Psoas muscle (tissue), 7 donors: ENCODE measurements at regions not wholly inside any gene's neighbourhood (a gene's known extent, or its start where the extent isn't known, plus 50 kb on each side); places are given as distances from the start of the nearest gene placed in this dataset.
A peak's percentile ranks its signal among the peaks of the same experiment; 100 is the strongest.

Experiments used
- ATAC-seq, 4 donors: fragments of 200-7000 bp; cut with Tn5 transposase; one replicate each; pipeline ENCODE4 v1.9.1; 2020; ENCODE audit warnings: moderate library complexity in 3 of 4, mild to moderate bottlenecking in 2 of 4
- DNase-seq, 2 donors: peaks; one replicate each; pipeline ENCODE4 v3.0.0-alpha.2; 2020
- H3K27ac ChIP-seq: fragments of 200-600 bp; one replicate; pipeline ENCODE4 v1.8.0; 2022
- H3K27me3 ChIP-seq, 3 donors: fragments of 200-600 bp in 1 of 3; one replicate each; pipeline versions ENCODE4 v1.6.1 to v1.8.0; 2013 to 2022; ENCODE audit warnings: low read length in 2 of 3, mild to moderate bottlenecking in 2 of 3, moderate library complexity in 1 of 3; ENCODE audit not compliant: insufficient read depth in 3 of 3
- H3K36me3 ChIP-seq, 2 donors: fragments of 200-600 bp in 1 of 2; one replicate each; pipeline versions ENCODE4 v1.6.1 to v1.8.0; 2013 to 2022; ENCODE audit warnings: low read depth in 1 of 2, mild to moderate bottlenecking in 1 of 2, moderate library complexity in 1 of 2; ENCODE audit not compliant: insufficient read depth in 1 of 2
- H3K4me1 ChIP-seq: fragments of 200-600 bp; one replicate; pipeline ENCODE4 v1.8.0; 2022
- H3K4me3 ChIP-seq: fragments of 200-600 bp; one replicate; pipeline ENCODE4 v1.8.0; 2022; ENCODE audit warnings: mild to moderate bottlenecking
- H3K9me3 ChIP-seq: fragments of 200-600 bp; one replicate; pipeline ENCODE4 v1.8.0; 2022
- CTCF ChIP-seq: fragments of 200-600 bp; IDR thresholded peaks from one replicate; pipeline ENCODE4 v1.8.0; 2022; ENCODE audit warnings: antibody characterized with exemption
- WGBS, 3 donors: extraction: QIAGEN DNeasy Blood & Tissue Kit; methylation state at CpG; one replicate each; pipeline versions ENCODE4 v1.1.6 to v1.1.7; 2013; 5-methylcytosine and 5-hydroxymethylcytosine counted together
- intact Hi-C, 2 donors: fragments of 100-400 bp; cut with DNase I; formaldehyde crosslinking; loops; one replicate each; pipeline versions ENCODE4 v1.11.0 to v1.14.2; 2022
- donor health status: healthy with polysubstance abuse.
- donor health status: DM: no; HTN: no; CAD: no; lungs with moderate emphysema.
- donor health status: Bipolar disorder and iron deficiency.
- donor health status: healthy.
- donor health status: DM: yes; HTN: yes; CAD: no.
- donor health status: DM: no; HTN: no; CAD: no.
- donor health status: DM: yes; HTN: yes; CAD: no.

DNA sequence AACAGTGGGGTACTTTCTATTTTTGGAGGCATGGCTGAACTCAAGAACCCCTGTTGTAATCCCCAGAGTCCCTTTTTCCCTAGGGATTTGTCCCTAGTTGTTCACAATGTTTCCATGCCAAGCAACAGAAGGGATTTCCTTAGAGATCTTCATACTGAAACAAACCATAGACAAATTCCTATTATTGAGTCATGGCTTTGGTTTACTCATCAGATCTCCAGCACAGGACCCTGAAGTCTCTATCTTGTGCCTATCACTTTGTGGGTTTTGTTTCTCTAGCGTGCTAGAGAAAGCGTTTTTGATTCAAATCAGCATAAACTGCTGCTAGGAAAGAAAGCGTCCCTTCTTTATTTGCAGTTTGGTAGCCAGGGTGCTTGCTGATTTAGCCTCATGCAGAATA lies 165.0 kb downstream of the BAMBI start:
- DNase-seq (no peak), ATAC-seq (no peak)
- Histone ChIP-seq H3K27ac (peak overlapping the region; percentile 79), H3K9me3 (peaks cover 16% of the 10 kb centered on the region), H3K36me3 (no peaks in the 10 kb centered on the region), H3K4me1 (peaks cover 19% of the 10 kb centered on the region), H3K4me3 (no peak overlapping the region), H3K27me3 (no peaks in the 10 kb centered on the region)
- no peak for TF ChIP-seq CTCF
- 87 to 91% (median 90%) methylated on average over 3 of the region's 3 CpGs for WGBS, 3 donors
- intact Hi-C loops: no loop called here

DNA sequence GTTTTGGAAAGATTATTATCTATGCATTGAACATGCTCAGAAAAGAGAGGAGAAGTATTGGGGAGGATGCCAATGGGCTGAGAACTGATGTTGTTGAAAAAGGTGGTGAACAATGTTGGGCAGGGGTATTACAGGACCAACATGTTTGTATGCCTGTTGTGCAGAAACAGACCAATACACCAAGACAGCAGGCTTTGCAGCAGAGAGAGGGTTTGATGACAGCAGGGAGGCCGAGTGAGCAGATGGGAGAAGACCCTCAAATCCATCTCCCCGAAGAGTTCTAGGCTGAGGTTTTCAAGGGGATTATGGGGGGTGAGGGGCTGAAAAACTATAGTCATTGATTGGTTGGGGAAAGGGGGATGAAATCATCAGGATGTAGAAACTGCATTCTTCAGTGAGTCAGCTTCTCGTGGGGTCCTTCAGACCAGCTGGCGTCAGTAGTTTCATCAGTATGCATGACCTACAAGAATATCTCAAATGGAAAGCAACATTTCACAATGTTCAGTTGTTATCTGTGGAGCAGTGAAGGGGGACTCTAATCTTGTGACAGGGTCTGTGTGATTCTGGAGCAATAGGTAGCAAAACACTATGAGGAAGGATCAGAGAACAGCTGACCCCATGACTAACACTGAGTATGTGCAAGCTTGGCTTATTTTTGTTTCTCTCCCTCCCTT lies 167.8 kb downstream of the BAMBI start:
- no peak for TF ChIP-seq CTCF
- ATAC-seq (no peak), DNase-seq (no peak)
- H3K27me3 ChIP-seq: no peaks in the 10 kb centered on the region
- intact Hi-C loops: no loop called here
- no peaks in the 10 kb centered on the region for H3K36me3 ChIP-seq
- H3K27ac ChIP-seq: no peak overlapping the region
- H3K9me3 ChIP-seq: peaks cover 16% of the 10 kb centered on the region
- peaks cover 8% of the 10 kb centered on the region for H3K4me1 ChIP-seq
- no peak overlapping the region for H3K4me3 ChIP-seq
- WGBS, 3 donors: 71 to 75% (median 75%) methylated on average over 4 of the region's 4 CpGs

GRCh38 chr10:28849309-28849708 lies 172.0 kb downstream of the BAMBI start:
- no peak for ATAC-seq
- Histone ChIP-seq H3K27me3 (no peaks in the 10 kb centered on the region), H3K36me3 (no peaks in the 10 kb centered on the region), H3K4me1 (no peaks in the 10 kb centered on the region), H3K9me3 (peaks cover 13% of the 10 kb centered on the region), H3K27ac (no peak overlapping the region), H3K4me3 (no peak overlapping the region)
- intact Hi-C loops: no loop called here
- no peak for DNase-seq
- TF ChIP-seq CTCF: no peak
- 91 to 100% (median 96%) methylated on average over 3 of the region's 3 CpGs for WGBS, 3 donors

DNA sequence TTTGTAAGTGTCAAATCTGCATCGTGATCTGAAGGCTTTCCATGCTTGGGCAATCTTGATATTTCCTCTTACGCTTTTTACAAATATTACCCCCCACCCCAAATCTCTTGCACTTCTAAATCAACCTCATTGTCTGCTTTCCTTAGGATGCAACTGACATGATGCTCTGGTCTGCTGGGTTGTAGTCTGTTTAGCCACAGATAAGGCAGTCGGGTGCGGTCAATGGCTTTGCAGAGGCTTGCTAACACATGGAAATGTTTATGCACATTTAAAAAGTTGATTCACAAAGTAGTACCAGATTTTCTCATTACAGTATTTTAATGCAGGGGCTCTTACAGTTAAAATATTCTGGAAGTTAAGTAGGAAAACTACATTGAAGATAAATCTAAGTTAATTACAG lies 172.5 kb downstream of the BAMBI start:
- Histone ChIP-seq H3K4me1 (no peaks in the 10 kb centered on the region), H3K4me3 (no peak overlapping the region), H3K36me3 (no peaks in the 10 kb centered on the region), H3K27ac (no peak overlapping the region), H3K9me3 (peaks cover 8% of the 10 kb centered on the region), H3K27me3 (no peaks in the 10 kb centered on the region)
- TF ChIP-seq CTCF: no peak
- ATAC-seq (no peak), DNase-seq (no peak)
- 90 to 92% (median 91%) methylated on average over 4 of the region's 4 CpGs for WGBS, 3 donors
- intact Hi-C loops: no loop called here

DNA sequence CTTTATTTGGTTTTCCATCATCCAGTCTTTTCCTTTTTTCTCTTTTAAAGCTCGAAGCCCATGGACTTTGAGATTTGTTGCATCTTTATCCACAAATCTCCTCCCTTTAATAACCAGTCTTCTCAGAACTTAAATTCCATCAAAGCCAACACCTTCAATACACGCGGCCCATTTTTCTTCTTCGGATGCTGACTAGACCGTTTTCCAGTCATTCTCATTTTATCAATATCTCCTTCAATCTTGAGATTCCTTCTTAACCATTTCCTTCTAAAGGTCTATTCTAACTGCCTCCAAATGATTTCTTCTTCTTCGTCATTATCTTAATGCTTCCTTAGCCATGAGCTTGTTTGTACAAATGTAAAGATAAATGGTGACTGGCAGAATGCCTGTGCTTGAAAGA lies 173.5 kb downstream of the BAMBI start:
- H3K4me3 ChIP-seq: no peak overlapping the region
- TF ChIP-seq CTCF: no peak
- intact Hi-C loops: no loop called here
- H3K36me3 ChIP-seq: no peaks in the 10 kb centered on the region
- DNase-seq (no peak), ATAC-seq (no peak)
- H3K4me1 ChIP-seq: no peaks in the 10 kb centered on the region
- H3K27ac ChIP-seq: no peak overlapping the region
- WGBS, 3 donors: 95 to 97% (median 95%) methylated on average over 6 of the region's 6 CpGs
- no peaks in the 10 kb centered on the region for H3K27me3 ChIP-seq
- H3K9me3 ChIP-seq: no peaks in the 10 kb centered on the region
